C4-2B (cell line): ENCODE measurements at regions not wholly inside any gene's neighbourhood (a gene's known extent, or its start where the extent isn't known, plus 50 kb on each side); places are given as distances from the start of the nearest gene placed in this dataset.

ENCODE experiments used
- H3K27ac ChIP-seq: fragments of 450-650 bp; 2 replicates; pipeline ENCODE4 v1.5.1; 2017
- ZFX ChIP-seq: fragments of 450-650 bp; IDR thresholded peaks from 2 replicates; pipeline ENCODE4 v1.6.1; 2017
- TF ChIP-seq, protein P1 (sequence below): fragments of 450-650 bp; conservative IDR thresholded peaks from 2 replicates; pipeline ENCODE4 v1.5.1; 2017; ENCODE audit warnings: mild to moderate bottlenecking

DNA sequence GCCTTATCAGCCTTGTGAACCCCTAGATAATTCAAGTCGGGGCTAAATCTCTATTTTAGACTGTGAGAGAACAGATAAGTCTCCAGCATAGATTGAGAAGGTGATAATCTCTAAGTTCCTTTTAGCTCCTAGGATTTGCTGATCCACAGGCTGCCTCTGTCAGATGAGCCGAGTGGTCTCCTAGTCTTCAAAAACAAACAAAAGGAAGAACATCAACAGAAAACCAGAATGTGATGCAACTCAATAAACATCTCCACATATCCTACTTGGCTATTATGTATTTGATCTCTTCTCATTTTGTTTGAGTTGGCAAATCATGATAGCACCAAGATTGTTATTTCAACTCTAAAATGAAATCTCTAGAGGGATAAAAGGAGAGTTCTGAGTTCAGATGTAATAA, 88.4 kb upstream of the SLC7A11 start:
- TF ChIP-seq ZFX: no peak
- H3K27ac ChIP-seq: no peak overlapping the region

DNA sequence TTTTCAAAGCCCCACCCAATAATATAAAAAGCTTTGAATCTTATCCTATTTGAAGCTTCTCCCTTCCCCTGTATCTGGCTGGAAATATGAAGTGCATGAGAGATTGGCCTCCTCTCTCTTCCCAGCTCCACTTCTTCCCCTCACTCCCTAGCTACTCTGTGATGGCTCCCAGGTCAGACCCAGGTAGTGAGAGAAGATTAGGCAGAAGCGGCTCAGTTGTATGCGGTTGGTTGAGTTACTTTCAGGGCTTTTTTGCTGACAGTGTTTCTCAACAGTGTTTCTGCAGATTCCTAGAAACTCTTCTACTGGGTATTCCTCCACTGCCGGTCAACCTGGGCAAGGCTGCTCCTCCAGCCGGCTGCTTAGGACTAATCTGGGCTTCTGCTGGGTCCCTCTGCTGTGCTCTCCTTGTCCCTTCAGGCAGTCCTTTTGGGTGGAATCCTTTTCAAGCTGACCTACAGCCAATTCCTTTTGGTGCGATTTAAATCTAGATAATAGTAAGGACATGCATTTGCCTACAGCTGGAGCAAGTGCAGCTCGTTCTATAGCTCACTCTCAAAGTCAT, 87.4 kb upstream of the SLC7A11 start:
- TF ChIP-seq, protein P1, sequence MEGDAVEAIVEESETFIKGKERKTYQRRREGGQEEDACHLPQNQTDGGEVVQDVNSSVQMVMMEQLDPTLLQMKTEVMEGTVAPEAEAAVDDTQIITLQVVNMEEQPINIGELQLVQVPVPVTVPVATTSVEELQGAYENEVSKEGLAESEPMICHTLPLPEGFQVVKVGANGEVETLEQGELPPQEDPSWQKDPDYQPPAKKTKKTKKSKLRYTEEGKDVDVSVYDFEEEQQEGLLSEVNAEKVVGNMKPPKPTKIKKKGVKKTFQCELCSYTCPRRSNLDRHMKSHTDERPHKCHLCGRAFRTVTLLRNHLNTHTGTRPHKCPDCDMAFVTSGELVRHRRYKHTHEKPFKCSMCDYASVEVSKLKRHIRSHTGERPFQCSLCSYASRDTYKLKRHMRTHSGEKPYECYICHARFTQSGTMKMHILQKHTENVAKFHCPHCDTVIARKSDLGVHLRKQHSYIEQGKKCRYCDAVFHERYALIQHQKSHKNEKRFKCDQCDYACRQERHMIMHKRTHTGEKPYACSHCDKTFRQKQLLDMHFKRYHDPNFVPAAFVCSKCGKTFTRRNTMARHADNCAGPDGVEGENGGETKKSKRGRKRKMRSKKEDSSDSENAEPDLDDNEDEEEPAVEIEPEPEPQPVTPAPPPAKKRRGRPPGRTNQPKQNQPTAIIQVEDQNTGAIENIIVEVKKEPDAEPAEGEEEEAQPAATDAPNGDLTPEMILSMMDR: no peak
- TF ChIP-seq ZFX: no peak
- peak overlapping the region; percentile 63 for H3K27ac ChIP-seq

- no peak overlapping the region for H3K27ac ChIP-seq
- TF ChIP-seq, protein P1: no peak
- TF ChIP-seq ZFX: no peak
Measured at GRCh38 chr4:138327338-138327737, 85.2 kb upstream of the SLC7A11 start.

- no peak overlapping the region for H3K27ac ChIP-seq
- TF ChIP-seq, protein P1: no peak
- no peak for TF ChIP-seq ZFX
Measured at GRCh38 chr4:138320831-138321230, 78.7 kb upstream of the SLC7A11 start.

DNA sequence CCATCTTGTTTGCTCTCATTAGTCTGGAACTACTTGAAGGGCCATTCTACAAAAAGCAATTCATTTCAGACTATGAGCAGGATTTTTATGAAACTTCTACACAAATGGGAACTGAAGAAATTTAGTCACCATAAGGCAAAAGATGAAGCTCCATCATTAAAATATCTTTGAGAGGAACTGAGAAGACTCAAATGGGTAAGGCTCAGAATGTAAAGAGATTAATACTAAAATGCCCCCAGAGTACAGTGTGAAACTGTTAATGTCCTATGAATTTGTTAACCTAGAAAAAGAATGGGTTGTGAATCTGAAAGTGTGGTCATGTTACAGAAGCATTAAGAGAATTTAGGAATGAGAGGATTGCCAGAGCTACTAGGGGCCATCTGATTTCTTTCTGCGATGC, 77.9 kb upstream of the SLC7A11 start:
- TF ChIP-seq, protein P1: no peak
- no peak for TF ChIP-seq ZFX
- no peak overlapping the region for H3K27ac ChIP-seq

DNA sequence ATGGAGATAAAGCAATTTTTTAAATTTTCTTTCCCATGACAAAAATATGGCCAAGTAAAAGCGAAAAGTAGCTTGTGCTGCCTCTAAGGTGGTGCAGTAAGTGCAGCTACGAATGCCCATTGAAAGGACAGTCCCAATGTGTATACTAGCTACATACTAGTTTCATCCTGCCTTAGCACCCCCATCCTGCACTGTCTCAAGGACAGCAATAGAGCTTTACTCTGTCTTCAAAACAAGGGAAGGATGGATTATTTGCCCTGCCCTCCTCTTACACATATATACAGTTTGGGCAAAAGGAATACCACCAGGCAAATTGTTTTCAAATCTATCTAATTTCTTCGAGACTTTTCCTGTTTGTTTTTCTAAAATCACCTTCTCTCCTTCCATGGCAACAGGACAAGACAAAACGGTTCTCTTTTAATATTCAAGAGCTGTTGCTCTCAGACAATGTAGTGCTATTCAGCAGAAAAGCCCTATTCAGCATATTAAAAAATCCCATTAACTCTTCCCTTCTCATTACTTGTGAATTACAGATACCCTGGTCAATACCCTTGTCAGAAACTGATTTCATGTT, 75.1 kb upstream of the SLC7A11 start:
- TF ChIP-seq, protein P1: no peak
- TF ChIP-seq ZFX: no peak
- no peak overlapping the region for H3K27ac ChIP-seq

DNA sequence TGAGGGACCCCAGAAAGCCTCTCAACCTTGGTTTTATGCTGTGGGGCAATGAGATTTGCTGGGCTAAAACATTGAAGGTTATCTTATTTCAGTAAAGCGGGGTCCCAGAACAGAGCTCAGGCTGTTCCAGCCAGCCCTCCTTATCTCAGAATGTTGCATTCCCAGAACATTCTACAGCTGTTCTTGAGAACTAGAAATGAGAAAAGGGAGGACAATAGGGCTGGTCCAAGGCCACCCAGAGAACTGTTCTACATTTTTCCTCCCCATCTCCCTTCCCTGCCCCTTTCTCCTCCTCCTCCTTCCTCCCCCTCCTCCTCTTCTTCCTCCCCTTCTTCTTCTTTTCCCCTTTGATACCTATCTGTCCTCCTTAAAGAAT, 70.4 kb upstream of the SLC7A11 start:
- no peak for TF ChIP-seq ZFX
- TF ChIP-seq, protein P1: no peak
- no peak overlapping the region for H3K27ac ChIP-seq

DNA sequence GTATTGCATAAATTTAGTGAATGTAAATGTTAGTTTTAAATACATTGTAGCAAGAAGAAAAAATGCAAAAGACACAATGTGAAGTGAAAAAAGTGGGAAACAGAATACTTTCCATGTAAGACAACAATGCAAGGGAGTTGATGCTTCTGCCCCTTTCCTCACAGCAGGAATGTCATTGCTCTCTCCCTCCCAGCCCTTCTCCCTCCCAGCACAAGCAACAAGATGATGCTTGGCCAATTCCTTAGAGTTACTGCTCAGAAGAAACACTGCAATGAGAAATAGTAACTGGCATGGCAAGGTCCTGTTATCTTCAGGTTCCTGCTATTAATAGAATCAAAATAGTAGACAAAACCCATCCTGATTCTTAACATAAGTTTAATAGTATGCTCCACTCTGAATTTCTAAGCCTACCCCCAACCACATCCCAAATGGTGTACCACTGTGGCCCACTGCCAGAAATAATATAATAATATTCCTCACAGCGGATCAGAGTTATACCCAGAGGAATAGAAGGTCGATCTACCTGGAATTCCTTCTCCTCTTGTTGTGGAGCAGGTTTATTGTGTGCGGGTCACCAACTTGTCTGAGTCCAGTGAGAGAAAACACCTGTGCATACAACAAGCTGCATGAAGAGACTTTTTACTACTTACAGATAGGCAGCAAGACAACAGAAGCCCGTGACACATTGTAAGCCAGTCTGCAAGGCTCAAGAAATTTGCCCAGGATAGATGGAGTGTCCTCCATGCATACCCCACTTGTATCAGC, 69.8 kb upstream of the SLC7A11 start:
- no peak overlapping the region for H3K27ac ChIP-seq
- TF ChIP-seq, protein P1: no peak
- TF ChIP-seq ZFX: no peak
